Thyroid gland (tissue), 4 donors: ENCODE measurements at regions not wholly inside any gene's neighbourhood (a gene's known extent, or its start where the extent isn't known, plus 50 kb on each side); places are given as distances from the start of the nearest gene placed in this dataset.

Experiments used
- DNase-seq, 2 donors: peaks; one replicate each; pipeline ENCODE4 v3.0.0-alpha.2; 2019
- H3K27ac ChIP-seq, 3 donors: fragments of 200-600 bp; sonication (generic); 1 replicate in 2 of 3; 2 replicates in 1 of 3; pipeline ENCODE4 v1.5.1; 2016 to 2019; ENCODE audit warnings: mild to moderate bottlenecking in 1 of 3, moderate library complexity in 1 of 3
- H3K27me3 ChIP-seq: fragments of 200-600 bp; sonication (generic); one replicate; pipeline ENCODE4 v1.5.1; 2019
- H3K36me3 ChIP-seq, 2 donors: fragments of 200-600 bp; sonication (generic); one replicate each; pipeline ENCODE4 v1.5.1; 2016 to 2019
- H3K4me1 ChIP-seq, 2 donors: fragments of 200-600 bp; sonication (generic); one replicate each; pipeline ENCODE4 v1.5.1; 2017 to 2019
- H3K4me3 ChIP-seq, 3 donors: fragments of 200-600 bp; sonication (generic); replicated peaks in 1 of 3; 1 replicate in 2 of 3; 2 replicates in 1 of 3; pipeline ENCODE4 v1.5.1; 2016; ENCODE audit warnings: mild to moderate bottlenecking in 1 of 3
- H3K9me3 ChIP-seq: fragments of 200-600 bp; sonication (generic); one replicate; pipeline ENCODE4 v1.5.1; 2017
- CTCF ChIP-seq, 6 experiments: fragments of 200-600 bp in 3 of 6; fragments of 450-650 bp in 3 of 6; sonication (generic) in 3 of 6; IDR thresholded peaks; one replicate each; pipeline ENCODE4 v1.5.1; 2016 to 2019; ENCODE audit warnings: antibody characterized with exemption in 6 of 6, mild to moderate bottlenecking in 2 of 6, inconsistent platforms in 1 of 6, moderate library complexity in 1 of 6
- POLR2A ChIP-seq, 2 donors: fragments of 450-650 bp; IDR thresholded peaks; one replicate each; pipeline ENCODE4 v1.6.1; 2017; ENCODE audit warnings: antibody characterized with exemption in 2 of 2, mild to moderate bottlenecking in 2 of 2, moderate library complexity in 1 of 2
- WGBS, 2 donors: methylation state at CpG; one replicate each; pipeline ENCODE4 v1.1.5; 2017; 5-methylcytosine and 5-hydroxymethylcytosine counted together
- intact Hi-C: fragments of 100-400 bp; cut with DNase I; formaldehyde crosslinking; loops from one replicate; pipeline ENCODE4 v1.15.1; 2023

DNA sequence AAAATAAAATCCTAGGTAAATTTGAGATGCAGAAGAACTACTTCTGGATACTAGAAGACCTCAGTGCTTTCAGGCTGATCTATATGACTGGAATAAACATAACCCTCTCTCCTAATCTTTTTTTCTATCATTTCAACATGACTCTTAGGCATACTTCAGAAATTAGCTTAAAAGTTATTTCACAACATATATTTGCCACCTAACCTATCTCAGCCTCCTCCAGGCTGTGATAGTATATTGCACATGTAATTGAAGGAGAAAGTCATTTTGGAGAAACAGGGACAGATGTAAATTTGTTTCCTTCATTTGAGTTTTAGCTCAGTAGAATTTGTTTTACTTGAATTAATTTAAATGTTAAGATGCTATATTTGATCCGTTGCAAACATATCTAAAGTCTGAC is 1932.3 kb upstream of the CDH6 start:
- H3K4me1 ChIP-seq: no peaks in the 10 kb centered on the region
- no peaks in the 10 kb centered on the region for H3K27me3 ChIP-seq
- H3K9me3 ChIP-seq: no peaks in the 10 kb centered on the region
- TF ChIP-seq CTCF (IDR thresholded peaks at IDR 0.05): no peak
- no peak for TF ChIP-seq POLR2A (IDR thresholded peaks at IDR 0.05)
- no peaks in the 10 kb centered on the region for H3K36me3 ChIP-seq
- no peak for DNase-seq
- no peak overlapping the region for H3K27ac ChIP-seq
- 76 to 78% methylated on average over 1 of the region's 1 CpG for WGBS, 2 donors
- intact Hi-C loops: no loop called here
- H3K4me3 ChIP-seq: no peak overlapping the region

GRCh38 chr5:29252390-29252789 is 1941.1 kb upstream of the CDH6 start:
- no peaks in the 10 kb centered on the region for H3K4me1 ChIP-seq
- TF ChIP-seq POLR2A (IDR thresholded peaks at IDR 0.05): no peak
- TF ChIP-seq CTCF (IDR thresholded peaks at IDR 0.05): no peak
- no peak overlapping the region for H3K4me3 ChIP-seq
- intact Hi-C loops: no loop called here
- H3K27ac ChIP-seq: no peak overlapping the region
- H3K27me3 ChIP-seq: no peaks in the 10 kb centered on the region
- H3K36me3 ChIP-seq: no peaks in the 10 kb centered on the region
- H3K9me3 ChIP-seq: no peaks in the 10 kb centered on the region
- 82 to 88% methylated on average over 2 of the region's 2 CpGs for WGBS, 2 donors
- no peak for DNase-seq

DNA sequence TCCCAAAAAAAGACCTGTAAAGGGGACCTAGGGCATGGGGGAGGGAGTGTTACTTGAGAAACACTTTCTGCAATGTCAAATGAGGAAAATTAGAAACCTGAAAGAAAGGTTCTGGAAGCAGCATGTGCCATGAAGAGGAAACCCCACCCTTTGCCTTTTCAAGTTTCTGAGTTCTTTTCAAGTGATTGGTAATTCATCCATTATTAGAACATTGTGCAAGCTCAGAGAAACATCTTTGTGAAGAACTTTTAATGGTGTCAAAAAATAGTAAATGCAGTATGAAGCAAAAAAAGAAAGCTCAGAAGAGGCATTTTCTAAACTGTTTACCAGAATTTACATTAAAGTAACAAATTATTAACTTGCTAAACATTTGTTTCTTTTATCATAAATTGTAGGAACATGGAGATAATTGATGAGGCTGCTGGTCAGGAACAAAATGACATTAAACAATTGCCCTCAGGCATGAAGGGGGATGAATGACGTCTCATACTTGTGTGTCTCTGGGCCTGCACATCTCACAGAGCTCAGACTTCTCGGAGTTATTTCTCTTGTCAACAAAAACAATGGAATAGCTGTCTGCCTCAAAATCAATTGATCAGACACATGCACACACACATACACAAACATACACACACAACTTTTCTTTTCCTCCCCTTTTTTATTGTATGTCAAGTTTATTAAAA is 1946.0 kb upstream of the CDH6 start:
- DNase-seq: no peak
- H3K27ac ChIP-seq: no peak overlapping the region
- no peaks in the 10 kb centered on the region for H3K27me3 ChIP-seq
- no peak for TF ChIP-seq POLR2A (IDR thresholded peaks at IDR 0.05)
- no peak for TF ChIP-seq CTCF (IDR thresholded peaks at IDR 0.05)
- intact Hi-C loops: no loop called here
- H3K4me3 ChIP-seq: no peak overlapping the region
- H3K36me3 ChIP-seq: no peaks in the 10 kb centered on the region
- WGBS, 2 donors: 45 to 53% methylated on average over 2 of the region's 2 CpGs
- no peaks in the 10 kb centered on the region for H3K9me3 ChIP-seq
- no peaks in the 10 kb centered on the region for H3K4me1 ChIP-seq

- no peak for DNase-seq
- no peaks in the 10 kb centered on the region for H3K9me3 ChIP-seq
- TF ChIP-seq CTCF (IDR thresholded peaks at IDR 0.05): no peak
- no peak for TF ChIP-seq POLR2A (IDR thresholded peaks at IDR 0.05)
- H3K27ac ChIP-seq: no peak overlapping the region
- H3K4me3 ChIP-seq: no peak overlapping the region
- no peaks in the 10 kb centered on the region for H3K4me1 ChIP-seq
- intact Hi-C loops: no loop called here
- H3K36me3 ChIP-seq: no peaks in the 10 kb centered on the region
- 80 to 87% methylated on average over 1 of the region's 1 CpG for WGBS, 2 donors
- H3K27me3 ChIP-seq: no peaks in the 10 kb centered on the region
Measured at GRCh38 chr5:29240379-29240778, 1953.1 kb upstream of the CDH6 start.

DNA sequence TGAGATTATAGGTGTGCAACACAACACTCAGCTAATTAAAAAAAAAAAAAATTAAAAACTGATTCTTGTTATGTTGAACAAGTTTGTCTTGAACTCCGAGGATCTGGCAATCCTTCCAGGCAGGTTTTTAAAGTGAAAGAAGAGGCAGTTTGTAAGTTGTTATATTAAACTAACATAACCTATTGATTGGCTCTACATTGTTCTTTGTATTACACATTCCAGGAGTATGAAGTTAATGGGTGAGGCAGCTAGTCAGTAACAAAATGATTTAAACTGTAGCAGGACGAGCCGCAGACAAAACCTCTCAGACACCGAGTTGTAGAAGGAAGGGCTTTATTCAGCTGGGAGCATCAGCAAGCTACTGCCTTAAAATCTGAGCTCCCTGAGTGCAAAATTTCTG is 1953.9 kb upstream of the CDH6 start:
- Histone ChIP-seq H3K36me3 (no peaks in the 10 kb centered on the region), H3K9me3 (no peaks in the 10 kb centered on the region), H3K4me1 (no peaks in the 10 kb centered on the region), H3K27me3 (no peaks in the 10 kb centered on the region), H3K27ac (no peak overlapping the region), H3K4me3 (no peak overlapping the region)
- intact Hi-C loops: no loop called here
- WGBS, 2 donors: 87 to 88% methylated on average over 4 of the region's 4 CpGs
- TF ChIP-seq POLR2A (IDR thresholded peaks at IDR 0.05): no peak
- no peak for TF ChIP-seq CTCF (IDR thresholded peaks at IDR 0.05)
- DNase-seq: no peak
